ENCODE measurements at regions not wholly inside any gene's neighbourhood (a gene's known extent, or its start where the extent isn't known, plus 50 kb on each side); places are given as distances from the start of the nearest gene placed in this dataset.

DNA sequence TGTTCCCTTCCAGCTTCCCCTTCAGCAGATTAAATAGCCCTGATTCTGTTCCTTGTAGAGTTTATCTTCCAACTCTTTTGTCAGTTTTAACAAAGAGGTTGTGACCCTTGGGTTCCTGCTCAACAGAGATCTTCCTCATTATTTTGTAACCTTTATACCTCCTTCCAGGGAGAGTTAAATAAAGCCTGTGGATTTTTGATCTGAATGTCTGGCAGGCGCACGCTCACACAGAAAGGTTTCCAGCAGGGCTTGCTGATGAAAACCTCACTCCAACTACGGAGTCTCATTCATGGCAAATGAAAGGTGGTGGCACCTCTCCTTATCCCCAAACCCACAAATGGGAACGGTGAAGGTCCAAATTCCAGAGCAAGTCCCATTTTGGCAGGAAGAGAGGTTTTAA is 129.0 kb downstream of the SREK1 start:
- intact Hi-C loops (cut with DNase I; ENCODE audit: low total_unique reads) = no loop called here
- H3K4me3 ChIP-seq (ENCODE audit: low read depth, poor library complexity, severe bottlenecking) = no peak overlapping the region
- no peak for DNase-seq (ENCODE audit: low spot score in 2 of 2)
- TF ChIP-seq, protein P1, sequence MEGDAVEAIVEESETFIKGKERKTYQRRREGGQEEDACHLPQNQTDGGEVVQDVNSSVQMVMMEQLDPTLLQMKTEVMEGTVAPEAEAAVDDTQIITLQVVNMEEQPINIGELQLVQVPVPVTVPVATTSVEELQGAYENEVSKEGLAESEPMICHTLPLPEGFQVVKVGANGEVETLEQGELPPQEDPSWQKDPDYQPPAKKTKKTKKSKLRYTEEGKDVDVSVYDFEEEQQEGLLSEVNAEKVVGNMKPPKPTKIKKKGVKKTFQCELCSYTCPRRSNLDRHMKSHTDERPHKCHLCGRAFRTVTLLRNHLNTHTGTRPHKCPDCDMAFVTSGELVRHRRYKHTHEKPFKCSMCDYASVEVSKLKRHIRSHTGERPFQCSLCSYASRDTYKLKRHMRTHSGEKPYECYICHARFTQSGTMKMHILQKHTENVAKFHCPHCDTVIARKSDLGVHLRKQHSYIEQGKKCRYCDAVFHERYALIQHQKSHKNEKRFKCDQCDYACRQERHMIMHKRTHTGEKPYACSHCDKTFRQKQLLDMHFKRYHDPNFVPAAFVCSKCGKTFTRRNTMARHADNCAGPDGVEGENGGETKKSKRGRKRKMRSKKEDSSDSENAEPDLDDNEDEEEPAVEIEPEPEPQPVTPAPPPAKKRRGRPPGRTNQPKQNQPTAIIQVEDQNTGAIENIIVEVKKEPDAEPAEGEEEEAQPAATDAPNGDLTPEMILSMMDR (IDR thresholded peaks at IDR 0.05) = no peak
- no peak for TF ChIP-seq POLR2A (IDR thresholded peaks at IDR 0.05)
- WGBS, 2 donors = 81 to 82% methylated on average over 4 of the region's 4 CpGs

DNA sequence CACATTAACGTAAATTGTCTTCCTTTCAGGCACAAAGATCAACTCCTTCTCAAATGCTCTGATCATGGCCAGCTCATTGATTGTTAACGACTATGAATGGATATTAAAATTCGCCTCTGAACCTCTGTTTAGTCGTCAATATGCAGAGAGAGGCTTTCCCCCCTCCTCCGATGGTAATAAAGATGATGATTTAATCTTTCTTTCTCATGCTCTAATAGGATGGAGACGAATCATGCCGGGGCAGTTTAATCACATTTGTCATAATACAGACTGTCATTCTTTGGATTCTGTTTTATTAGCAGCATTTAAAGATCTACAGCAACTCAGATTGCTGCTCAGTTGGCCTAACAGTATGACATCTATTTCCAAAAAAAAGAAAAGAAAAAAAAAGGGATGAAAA is 132.9 kb downstream of the SREK1 start:
- H3K4me3 ChIP-seq (ENCODE audit: low read depth, poor library complexity, severe bottlenecking) = no peak overlapping the region
- TF ChIP-seq, protein P1 (IDR thresholded peaks at IDR 0.05) = no peak
- intact Hi-C loops (cut with DNase I; ENCODE audit: low total_unique reads) = no loop called here
- 81 to 84% methylated on average over 7 of the region's 7 CpGs for WGBS, 2 donors
- no peak for DNase-seq (ENCODE audit: low spot score in 2 of 2)

- TF ChIP-seq, protein P1 (IDR thresholded peaks at IDR 0.05) = no peak
- no peak for TF ChIP-seq POLR2A (IDR thresholded peaks at IDR 0.05)
- intact Hi-C loops (cut with DNase I; ENCODE audit: low total_unique reads) = no loop called here
- H3K4me3 ChIP-seq (ENCODE audit: low read depth, poor library complexity, severe bottlenecking) = no peak overlapping the region
- 91 to 94% methylated on average over 2 of the region's 2 CpGs for WGBS, 2 donors
- no peak for DNase-seq (ENCODE audit: low spot score in 2 of 2)
Observed at GRCh38 chr5:66277981-66278380, 133.9 kb downstream of the SREK1 start.

- no peak for TF ChIP-seq POLR2A (IDR thresholded peaks at IDR 0.05)
- TF ChIP-seq, protein P1 (IDR thresholded peaks at IDR 0.05) = no peak
- WGBS, 2 donors = 58 to 71% methylated on average over 4 of the region's 4 CpGs
- no peak overlapping the region for H3K4me3 ChIP-seq (ENCODE audit: low read depth, poor library complexity, severe bottlenecking)
- DNase-seq (ENCODE audit: low spot score in 2 of 2) = no peak
- intact Hi-C loops (cut with DNase I; ENCODE audit: low total_unique reads) = no loop called here
Observed at GRCh38 chr5:66281294-66281693, 137.2 kb downstream of the SREK1 start.

GRCh38 chr5:66284588-66285342 is 140.7 kb downstream of the SREK1 start:
- no peak for DNase-seq (ENCODE audit: low spot score in 2 of 2)
- no peak for TF ChIP-seq POLR2A (IDR thresholded peaks at IDR 0.05)
- TF ChIP-seq, protein P1 (IDR thresholded peaks at IDR 0.05) = no peak
- WGBS, 2 donors = 79 to 83% methylated on average over 2 of the region's 2 CpGs
- intact Hi-C loops (cut with DNase I; ENCODE audit: low total_unique reads) = no loop called here
- H3K4me3 ChIP-seq (ENCODE audit: low read depth, poor library complexity, severe bottlenecking) = no peak overlapping the region
